ENCODE measurements at regions not wholly inside any gene's neighbourhood (a gene's known extent, or its start where the extent isn't known, plus 50 kb on each side); places are given as distances from the start of the nearest gene placed in this dataset.
A peak's percentile ranks its signal among the peaks of the same experiment; 100 is the strongest.

GRCh38 chr10:93208717-93209464 lies 135.2 kb downstream of the CYP26A1 start:
- Histone ChIP-seq H2BK20ac (ENCODE audit: low read depth, low read length) (no peak overlapping the region), H2AK9ac (replicated peaks; ENCODE audit: low read depth, low read length, poor library complexity) (no peak overlapping the region), H3K36me3 (ENCODE audit: control insufficient read depth, insufficient read depth, low read length) (no peaks in the 10 kb centered on the region), H4K8ac (ENCODE audit: low read depth in 2 of 2, low read length in 2 of 2) (no peak overlapping the region), H2AK5ac (ENCODE audit: low read depth, low read length) (no peak overlapping the region), H3K4me2 (ENCODE audit: low read depth, low read length) (no peak overlapping the region), H3K18ac (ENCODE audit: low read depth, low read length) (no peak overlapping the region), H4K91ac (ENCODE audit: insufficient read depth, low read depth, low read length) (no peak overlapping the region), H3K9me3 (ENCODE audit: control insufficient read depth, insufficient read depth, low read length) (no peaks in the 10 kb centered on the region), H2BK5ac (ENCODE audit: low read depth, low read length, poor library complexity, severe bottlenecking) (no peak overlapping the region), H3K79me1 (ENCODE audit: low read depth in 1 of 2, low read length in 2 of 2) (no peaks in the 10 kb centered on the region), H2BK15ac (ENCODE audit: low read depth, low read length) (no peak overlapping the region), H3K4ac (ENCODE audit: low read depth, low read length) (no peak overlapping the region), H3K27ac (ENCODE audit: insufficient read depth, low read length) (no peak overlapping the region), H3K9ac (ENCODE audit: low read depth, low read length) (no peak overlapping the region), H3K4me3 (ENCODE audit: insufficient read depth, low read depth, low read length) (no peak overlapping the region), H4K5ac (ENCODE audit: low read depth, low read length) (no peak overlapping the region), H2AFZ (replicated peaks; ENCODE audit: low read length, poor library complexity) (no peak overlapping the region), H2BK120ac (ENCODE audit: low read depth, low read length) (no peak overlapping the region), H3K14ac (replicated peaks; ENCODE audit: low read depth, low read length) (no peak overlapping the region), H3K9me1 (ENCODE audit: insufficient read depth, low read length) (no peaks in the 10 kb centered on the region), H3K4me1 (ENCODE audit: control insufficient read depth, insufficient read depth, low read length) (no peaks in the 10 kb centered on the region), H4K20me1 (ENCODE audit: insufficient read depth, low read length) (no peaks in the 10 kb centered on the region), H3K56ac (ENCODE audit: extremely low read depth, insufficient read depth, low read length) (no peak overlapping the region), H3K27me3 (ENCODE audit: control insufficient read depth, insufficient read depth, low read length) (peaks cover 19% of the 10 kb centered on the region), H3K23ac (ENCODE audit: low read depth, low read length) (no peak overlapping the region)
- WGBS, 2 experiments (ENCODE audit: extremely low coverage in 2 of 2, insufficient read length in 1 of 2), result 91% methylated on average over 4 of the region's 7 CpGs; no CpG with 5 or more reads in 1 of the 2 experiments
- POLR2A ChIA-PET (ENCODE audit: unreplicated experiment), result no interaction called here
- TF ChIP-seq RCOR1 (IDR thresholded peaks at IDR 0.05; ENCODE audit: insufficient replicate concordance, low read length), result no peak
- no peak for TF ChIP-seq MAFK (IDR thresholded peaks at IDR 0.05; ENCODE audit: low read depth, low read length)
- no peak for TF ChIP-seq RAD21 (IDR thresholded peaks at IDR 0.05; ENCODE audit: low read length)
- TF ChIP-seq MXI1 (IDR thresholded peaks at IDR 0.05; ENCODE audit: borderline replicate concordance, low read depth, low read length), result no peak
- no peak for TF ChIP-seq SMC3 (IDR thresholded peaks at IDR 0.05; ENCODE audit: low read depth, low read length)
- TF ChIP-seq ELK1 (IDR thresholded peaks at IDR 0.05; ENCODE audit: borderline replicate concordance, low read depth, low read length), result no peak
- TF ChIP-seq BHLHE40 (IDR thresholded peaks at IDR 0.05; ENCODE audit: low read depth, low read length), result no peak
- TF ChIP-seq RFX5 (IDR thresholded peaks at IDR 0.05; ENCODE audit: low read depth, low read length), result no peak
- no peak for TF ChIP-seq USF2 (IDR thresholded peaks at IDR 0.05; ENCODE audit: low read depth, low read length)
- no peak for TF ChIP-seq POLR2A (IDR thresholded peaks at IDR 0.05; ENCODE audit: low read depth, low read length)
- ATAC-seq (ENCODE audit: low read depth), result no peak
- CTCF ChIA-PET, result no interaction called here
- BruUV-seq (replicated peaks), result no TSS peak
- peak; percentile 6 for DNase-seq
- dilution Hi-C loops (cut with HindIII; ENCODE audit: low sequenced_read_pairs, unreplicated experiment) (no loop called here), in situ Hi-C loops (cut with MboI; ENCODE audit: low sequenced_read_pairs) (no loop called here), intact Hi-C loops (cut with micrococcal nuclease) (no loop called here)

All from IMR-90 (cell line).